HG03175 (cell line): ENCODE measurements at regions not wholly inside any gene's neighbourhood (a gene's known extent, or its start where the extent isn't known, plus 50 kb on each side); places are given as distances from the start of the nearest gene placed in this dataset.

Experiments
- ATAC-seq: cut with Tn5 transposase; IDR thresholded peaks from one replicate; pipeline ENCODE4 v1.9.1; 2021; ENCODE audit warnings: mild to moderate bottlenecking, moderate library complexity; ENCODE audit not compliant: unreplicated experiment

DNA sequence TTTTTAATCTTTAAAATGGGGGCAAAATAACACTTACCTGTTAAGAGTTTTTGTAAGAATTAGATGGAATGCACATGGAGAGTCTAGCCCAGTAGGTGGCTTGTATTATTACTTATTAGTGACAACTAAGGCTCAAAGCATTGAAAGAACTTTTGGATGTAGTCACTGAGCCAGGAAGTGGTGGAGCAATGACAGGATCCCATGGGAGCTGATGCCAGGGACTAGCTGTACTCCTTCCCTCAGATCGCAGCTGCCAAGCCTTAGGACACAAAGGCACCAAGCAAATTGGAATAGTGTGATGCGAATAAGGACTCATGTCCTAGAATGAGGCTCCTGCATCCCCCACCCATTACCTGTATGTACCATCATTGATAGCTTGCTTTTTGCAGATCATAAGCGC lies 370.4 kb upstream of the RGMA start:
- ATAC-seq = no peak

DNA sequence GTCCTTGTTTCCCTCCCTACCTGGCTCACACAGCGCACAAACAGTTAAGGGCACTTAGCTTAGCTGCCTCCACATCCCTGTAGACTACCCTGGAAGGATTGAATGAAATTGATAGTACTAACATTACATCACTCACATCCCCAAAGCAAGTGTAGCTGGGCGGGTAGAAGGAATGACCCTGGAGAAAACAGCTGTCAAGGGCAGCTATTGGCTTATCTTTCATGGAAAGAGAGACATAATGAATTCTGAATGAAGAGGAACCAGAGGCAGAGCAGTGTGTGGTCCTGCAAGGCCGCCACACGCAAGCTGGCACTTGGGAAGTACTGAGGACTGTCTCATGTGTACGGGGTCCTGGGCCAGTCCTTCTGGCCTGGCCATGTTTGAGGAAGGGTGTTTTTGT lies 369.6 kb upstream of the RGMA start:
- ATAC-seq = no peak

DNA sequence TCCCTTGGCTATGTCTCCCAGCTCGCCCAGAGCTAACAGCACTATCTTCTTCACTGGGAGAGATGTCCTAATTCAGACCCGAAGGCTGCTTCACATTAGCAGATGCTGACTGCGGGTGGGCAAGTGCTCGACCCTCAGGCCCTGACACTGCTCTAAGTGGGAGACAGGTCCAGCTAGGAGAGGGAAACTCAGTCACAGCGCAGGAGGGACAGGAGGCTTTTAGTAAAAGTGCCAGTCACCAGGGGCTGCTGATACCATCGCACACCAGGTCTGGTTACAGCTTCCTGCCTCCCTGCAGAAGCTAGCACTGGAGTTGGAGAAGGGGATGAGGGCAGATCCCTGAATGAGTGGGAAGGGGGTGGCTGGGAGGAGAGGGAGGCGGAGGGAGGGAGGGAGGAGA lies 365.8 kb upstream of the RGMA start:
- no peak for ATAC-seq

DNA sequence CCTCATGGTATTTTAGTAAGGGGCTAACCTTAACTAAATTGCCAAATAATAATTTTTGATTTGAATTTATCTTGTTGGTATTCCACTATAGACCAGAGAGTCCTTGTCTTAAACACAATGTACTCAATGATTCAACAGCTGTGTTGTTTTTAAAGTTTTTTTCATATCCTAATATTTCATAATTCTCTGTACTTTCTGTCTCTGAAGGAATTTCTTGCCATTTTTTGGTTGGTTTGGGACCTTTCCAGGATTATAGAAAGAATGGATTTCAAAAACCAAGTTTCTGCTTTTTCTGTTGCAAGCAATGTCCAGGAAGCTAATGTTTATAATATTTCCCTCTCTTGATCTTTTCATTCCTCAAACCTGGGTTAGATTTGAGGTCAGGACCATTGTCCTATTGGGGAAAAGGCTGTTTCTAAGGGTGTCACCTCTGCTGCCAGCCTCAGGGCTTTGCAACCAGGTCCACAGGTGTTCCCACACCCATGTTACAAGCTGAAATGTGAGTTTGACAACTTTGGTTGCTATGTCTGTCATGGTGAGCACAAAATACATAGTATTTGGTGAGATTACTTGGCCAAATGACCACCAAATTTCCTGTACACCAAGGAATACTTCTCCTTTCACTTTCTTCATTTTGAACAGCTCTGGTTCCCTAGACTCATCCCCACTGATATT lies 363.7 kb upstream of the RGMA start:
- ATAC-seq = no peak

DNA sequence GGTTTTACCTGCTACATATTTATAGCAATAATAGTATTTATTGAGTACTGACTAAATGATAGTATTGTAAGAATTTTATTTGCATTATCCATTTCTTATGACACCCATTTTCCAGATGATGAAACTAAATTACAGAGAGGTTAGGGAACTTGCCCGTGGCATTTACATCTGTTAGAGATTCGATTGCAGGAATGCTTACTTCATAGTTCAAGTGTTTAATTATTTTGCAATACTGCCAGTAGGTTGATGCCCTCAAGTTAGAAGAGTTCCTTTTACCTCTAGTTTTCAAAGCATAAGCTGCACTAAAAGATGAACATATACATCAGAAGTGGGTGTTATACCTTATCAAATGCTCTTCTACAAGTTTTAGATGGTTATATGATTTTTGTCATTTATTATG lies 362.8 kb upstream of the RGMA start:
- no peak for ATAC-seq

DNA sequence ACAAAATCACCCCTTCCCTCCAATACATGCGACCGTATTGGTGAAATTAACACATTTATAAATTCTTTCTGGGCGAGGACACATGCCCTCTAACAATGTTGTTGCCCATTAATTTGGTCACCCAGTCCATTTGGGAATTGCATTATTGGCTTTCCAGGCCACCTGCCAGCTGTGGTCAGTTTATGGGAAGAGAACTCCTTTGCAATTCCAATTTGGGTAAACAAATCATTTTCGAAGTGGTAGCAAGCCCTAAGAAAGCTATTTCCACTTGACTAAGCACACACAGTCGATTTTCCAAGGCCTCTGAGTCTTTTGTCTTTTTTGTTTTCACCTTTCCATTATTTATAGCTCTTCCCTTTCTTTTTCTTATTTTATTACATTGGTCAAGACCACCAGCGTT lies 362.3 kb upstream of the RGMA start:
- no peak for ATAC-seq

DNA sequence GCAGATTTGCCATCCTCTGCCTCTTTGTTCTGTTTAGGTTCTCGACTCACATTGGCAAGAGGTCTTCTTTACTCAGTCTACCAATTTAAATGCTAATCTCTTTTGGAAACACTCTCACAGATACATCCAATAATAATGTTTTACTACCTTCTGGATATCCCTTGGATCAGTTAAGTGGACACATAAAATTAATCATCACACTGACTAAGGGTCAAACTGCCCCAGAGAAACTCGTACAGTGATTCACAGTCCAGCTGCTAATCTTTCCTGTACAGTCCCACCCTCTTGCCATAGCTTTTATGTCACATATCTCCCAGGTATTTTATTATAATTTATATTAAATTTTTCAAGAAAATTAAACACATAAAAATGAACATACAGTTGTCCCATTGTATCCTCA lies 360.8 kb upstream of the RGMA start:
- ATAC-seq = no peak

DNA sequence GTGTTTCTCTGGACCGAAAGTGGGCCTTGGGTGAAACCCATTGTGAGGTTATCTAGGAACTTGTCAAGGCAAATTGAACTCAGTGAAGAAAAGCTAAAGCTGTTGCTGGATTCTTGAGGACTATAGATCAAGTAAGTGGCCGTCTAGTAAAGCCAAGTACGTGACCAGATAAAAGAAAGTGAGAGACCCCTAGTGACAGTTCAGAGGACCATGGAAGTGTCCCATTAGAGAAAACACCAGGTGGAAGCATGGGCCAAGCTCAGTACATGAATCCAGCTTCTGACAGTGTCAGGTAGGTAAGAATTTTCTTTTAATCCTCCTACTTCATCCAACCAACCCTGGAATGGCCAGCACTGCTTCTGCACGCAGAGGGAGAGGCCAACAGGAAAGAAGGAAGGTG lies 349.3 kb upstream of the RGMA start:
- no peak for ATAC-seq

DNA sequence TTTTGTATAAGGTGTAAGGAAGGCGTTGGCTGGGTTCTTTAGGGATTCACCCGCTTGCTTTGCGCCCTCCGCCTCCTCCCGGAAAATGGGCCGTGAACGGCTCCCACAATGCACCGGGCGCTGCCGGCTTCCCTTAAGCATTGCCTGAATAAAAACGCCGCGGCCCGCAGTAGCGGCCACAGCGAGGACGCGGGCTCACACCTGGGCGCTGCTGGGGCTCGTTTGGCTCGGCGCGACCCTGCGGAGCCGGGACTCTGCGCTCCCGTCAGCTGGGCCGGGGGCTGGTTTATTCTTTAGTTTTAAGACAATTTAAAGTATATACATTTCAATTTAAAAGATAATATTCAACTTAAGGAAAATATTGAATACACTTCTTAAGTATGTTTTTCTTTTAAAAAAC lies 343.5 kb upstream of the RGMA start:
- ATAC-seq = no peak

DNA sequence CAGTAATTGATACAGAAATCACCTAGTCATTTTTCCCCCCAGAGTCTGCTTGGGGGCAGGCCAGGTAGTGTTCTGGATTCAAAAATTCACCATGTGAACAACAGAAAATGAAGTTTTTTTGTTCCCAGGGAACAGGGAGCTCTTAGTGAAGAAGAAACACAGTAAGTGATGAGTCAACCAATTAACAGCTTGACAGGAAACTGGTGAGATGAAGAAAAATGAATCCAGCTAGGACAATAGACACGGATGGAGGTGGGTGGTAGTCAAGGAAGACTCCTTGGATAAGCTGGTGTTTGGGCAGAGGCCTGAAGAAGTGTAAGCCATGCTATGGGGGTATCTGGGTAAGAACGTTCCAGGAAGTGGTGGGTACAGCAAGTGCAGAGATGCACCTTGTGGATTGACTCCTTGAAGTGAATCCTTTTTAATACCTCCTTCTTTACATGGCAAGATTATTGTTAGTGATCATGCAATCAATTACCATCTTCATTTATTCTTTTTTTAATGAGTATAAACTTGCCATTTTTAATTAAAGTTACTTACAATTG lies 339.9 kb upstream of the RGMA start:
- ATAC-seq = no peak

DNA sequence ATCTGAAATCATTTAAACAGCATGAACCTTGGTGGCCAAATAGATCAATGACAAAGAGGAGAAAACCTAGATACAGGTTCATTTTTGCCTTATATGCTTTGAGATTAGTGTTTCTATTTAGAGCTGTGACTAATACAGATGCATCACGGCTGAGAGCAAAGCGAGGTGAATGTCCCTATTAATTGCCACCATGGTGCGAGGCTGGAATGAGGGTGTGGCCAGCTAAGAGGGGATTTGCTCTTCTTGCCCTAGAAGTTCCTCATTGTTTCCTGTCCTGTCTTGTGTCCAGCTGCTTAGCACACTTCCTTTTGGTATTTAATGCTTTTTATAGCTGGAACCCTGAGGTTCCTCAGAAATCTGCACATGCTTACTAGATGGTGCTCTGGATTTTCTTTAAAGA lies 339.1 kb upstream of the RGMA start:
- no peak for ATAC-seq

DNA sequence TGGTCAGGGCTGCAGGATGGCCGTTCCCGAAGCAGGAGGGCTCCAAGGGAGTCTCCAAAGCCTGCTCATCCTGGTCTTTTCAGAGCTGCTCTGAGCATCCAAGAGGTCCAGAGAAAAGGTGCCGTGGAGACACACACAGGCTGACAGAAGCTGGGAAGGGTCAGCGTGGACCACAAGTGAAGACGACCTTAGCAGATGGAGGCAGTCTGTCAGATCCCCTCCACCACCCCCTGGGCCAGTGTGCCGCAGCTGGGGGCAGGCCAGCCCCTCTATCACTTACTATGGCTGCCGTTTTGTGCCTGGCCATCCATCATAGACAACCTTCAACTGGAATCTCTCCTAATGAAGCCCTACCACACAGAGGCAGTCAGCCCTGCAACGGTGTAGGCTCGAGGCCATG lies 335.1 kb upstream of the RGMA start:
- no peak for ATAC-seq

DNA sequence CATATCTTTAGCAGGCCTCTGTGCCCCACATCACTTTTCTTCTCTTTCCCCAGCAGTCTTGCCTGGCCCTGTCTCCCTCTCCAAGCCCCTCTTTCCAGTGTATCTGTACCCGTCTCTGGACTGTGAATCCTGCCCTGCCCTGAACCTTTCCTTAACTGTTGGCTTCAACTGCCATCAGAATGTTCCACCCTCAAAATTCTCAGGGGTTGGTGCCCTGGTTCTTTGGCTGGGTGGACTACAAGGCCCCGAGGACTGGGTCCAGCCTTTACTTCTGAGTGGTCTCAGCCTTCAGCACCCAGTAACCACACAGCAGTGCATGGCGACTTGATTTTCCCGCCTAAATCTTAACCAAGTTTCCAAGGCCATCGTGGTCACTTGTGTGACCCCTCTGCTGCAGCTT lies 333.5 kb upstream of the RGMA start:
- no peak for ATAC-seq

DNA sequence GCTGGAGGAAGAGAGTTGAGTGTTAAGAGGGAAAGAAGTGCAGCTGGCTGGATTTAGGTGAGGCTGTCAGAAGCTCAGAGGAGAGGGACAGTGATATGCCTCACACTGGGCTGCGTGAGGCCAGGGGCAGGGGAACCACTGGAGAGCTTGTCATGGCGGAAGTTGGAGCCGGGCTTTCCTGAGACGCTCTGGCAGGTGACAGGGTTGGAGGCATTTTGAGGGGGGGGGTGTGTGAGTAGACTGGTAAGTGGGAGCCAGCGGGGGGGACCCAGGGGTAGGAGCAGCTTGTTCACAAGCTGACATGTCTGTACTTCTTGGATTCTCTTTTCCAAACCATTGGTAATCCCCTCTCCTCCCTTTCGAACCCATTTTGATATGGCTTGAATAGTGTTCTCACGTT lies 331.5 kb upstream of the RGMA start:
- ATAC-seq = no peak

DNA sequence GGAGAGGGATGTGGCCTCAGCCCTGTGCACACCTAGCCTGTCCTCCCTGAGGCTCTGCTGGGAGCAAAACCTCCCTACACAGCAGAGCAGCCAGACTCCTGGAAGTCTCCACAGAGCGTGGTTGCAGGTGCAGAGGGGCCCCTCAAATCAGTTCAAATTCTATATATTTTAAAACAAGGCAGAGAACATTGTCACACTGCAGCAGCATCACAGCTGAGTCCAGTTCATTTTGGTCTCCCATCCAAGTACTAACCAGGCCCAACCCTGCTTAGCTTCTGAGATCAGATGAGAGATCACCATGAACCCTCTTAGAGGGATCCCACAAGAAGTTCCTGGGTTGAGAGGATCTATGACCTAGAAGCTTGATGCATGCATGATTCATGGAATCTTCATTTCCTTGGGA lies 331.0 kb upstream of the RGMA start:
- no peak for ATAC-seq

DNA sequence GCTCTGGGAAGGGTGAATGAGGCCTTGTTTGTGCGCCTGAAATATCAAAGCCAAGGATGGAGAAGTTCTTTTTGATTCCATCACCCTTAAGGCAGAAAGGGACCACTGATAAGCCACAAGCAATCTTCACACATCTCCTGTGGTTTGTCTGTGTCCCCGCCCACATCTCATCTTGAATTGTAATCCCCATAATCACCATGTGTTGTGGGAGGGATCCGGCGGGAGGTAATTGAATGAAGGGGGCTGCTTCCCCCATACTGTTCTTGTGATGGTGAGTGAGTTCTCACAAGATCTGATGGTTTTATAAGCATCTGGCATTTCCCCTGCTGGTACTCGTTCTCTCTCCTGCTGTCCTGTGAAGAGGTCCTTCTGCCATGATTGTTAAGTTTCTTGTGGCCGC lies 329.6 kb upstream of the RGMA start:
- no peak for ATAC-seq

DNA sequence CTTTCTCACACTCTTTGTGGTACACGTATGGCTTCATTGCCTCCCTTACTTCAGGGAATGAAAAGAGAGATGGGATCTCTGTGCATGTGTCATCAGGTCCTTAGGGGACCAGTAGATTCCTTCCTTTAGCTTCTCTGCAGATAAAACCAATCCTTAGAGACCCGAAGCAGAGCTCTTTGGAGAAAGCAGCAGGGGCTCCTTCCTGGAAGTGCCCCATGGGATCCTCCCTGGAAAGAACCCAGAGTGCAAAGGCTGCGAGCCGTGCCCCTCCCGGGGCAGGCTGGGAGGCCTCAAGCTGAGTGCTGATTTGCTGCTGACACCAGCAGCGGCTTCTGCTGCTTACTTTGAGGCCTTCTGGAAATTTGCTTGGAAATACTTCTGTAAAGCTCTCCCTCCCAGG lies 328.6 kb upstream of the RGMA start:
- no peak for ATAC-seq

DNA sequence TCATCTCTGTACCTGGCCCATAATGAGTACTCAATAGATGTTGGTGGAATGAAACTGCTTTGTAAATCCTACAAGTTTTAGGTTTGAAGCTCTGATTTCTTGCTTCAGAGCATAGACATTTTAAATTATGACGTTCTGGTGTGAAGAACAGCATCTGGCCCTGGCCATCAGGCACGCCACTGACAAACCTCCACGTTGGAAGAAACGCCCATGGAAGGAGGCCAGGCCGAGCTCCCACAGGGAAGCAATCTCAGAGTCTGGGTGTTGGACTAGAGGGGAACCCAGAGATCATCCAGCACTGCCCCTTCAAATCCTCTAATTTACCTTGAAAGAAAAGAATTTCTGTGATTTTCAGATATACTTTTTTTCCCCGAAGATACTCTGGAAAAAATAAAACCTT lies 328.1 kb upstream of the RGMA start:
- no peak for ATAC-seq

DNA sequence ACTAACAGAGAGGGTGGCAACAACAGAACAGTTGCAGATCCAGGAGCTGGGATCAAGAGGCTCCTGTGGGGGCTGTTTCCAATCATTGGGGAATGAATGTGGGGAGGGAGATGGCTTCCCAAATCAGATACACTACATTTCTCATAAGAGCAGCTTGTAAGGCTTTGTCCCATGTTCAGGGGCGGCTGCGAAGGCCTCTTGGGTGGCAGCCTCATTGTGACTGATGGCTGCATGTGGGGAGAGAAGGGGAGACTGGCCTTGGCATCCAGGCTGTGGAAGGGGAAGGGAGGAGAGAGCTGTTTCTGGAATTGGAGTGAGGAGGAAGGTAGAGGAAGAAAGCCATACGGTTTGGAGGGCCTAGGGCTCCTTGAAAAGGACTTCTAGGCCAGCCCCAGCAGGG lies 326.6 kb upstream of the RGMA start:
- ATAC-seq = no peak

DNA sequence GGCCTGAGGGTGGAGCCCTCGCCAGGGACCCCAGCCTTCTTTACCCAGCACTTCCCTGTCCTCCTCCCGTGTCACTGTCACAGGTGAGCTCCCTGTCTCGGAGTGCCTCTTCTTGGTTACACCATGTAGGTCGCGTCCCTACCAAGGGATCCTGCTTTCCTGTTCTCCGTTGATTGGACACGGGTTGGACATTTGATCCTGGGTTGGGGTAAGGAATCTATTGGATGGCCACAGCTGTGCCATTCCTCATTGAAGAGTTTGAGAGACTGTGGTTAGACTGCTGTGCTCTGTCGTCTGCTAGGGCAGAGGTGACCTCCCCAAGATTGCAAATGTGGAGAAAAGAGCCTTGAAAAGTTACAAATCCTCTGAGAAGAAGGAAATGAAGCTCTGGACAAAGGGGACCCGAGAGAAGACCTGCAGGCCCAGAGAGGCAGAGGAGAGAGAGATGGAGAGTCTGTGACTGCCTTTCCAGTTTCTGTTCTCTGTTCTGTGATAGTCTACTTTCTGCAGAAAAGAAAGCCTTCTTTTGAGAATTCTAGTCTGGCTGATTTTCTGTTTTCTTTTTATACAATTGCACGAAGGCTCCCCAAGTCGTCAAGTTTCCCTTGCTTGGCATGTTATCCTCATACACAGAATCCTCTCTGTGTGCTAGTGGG lies 325.7 kb upstream of the RGMA start:
- no peak for ATAC-seq

DNA sequence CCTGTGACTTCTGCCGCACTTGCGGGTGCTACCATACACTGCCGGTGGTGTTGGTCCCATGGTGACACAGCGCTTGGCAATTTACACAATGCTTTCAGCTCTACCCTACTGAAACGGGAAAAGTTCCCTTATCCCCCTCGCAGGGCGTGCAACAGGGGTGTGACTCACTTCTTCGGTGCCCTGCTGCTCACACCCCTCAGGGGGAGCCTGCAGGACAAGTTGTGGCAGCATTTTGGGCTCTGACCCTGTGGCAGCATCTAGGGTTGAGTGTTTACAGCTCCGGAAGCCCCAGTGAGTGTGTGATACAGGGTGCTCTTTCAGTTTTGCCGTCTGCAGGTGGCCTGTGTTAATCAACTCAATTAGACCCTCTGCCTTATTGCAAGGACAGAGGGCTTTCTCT lies 324.7 kb upstream of the RGMA start:
- ATAC-seq = no peak

DNA sequence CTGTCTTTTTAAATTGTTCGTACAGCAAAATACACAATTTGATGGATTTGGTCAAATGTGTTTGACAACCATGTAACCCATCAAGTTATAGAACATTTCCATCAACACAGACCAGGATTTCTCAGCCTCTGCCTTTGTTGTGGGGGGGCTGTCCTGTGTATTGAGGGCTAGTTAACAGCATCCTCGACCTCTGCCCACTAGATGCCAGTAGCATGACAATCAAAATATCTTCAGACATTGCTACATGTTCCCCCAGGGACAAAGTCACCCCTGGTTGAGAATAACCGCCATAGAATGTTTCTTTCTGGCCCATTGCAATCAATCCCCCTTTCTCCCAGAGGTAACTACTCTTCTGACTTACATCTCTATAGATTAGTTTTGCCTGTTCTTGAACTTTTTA lies 310.1 kb upstream of the RGMA start:
- no peak for ATAC-seq

DNA sequence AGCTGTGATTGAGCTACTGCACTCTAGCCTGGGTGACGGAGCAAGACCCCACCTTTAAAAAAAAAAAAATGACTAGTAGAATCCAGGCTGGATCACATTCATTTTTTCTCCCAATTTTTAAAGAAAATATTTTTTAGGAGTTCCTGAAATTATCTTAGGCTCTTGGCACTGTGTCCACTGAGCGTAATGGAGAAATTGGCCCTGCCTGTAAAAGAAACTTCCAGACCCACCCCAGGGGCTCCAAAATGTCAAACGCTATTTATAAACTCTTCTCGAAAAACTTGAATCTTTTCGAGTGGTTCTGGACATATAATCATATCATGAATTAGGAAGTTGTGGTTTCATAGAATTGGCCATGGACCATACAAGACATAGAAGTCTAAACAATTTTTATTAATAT lies 300.2 kb upstream of the RGMA start:
- no peak for ATAC-seq
